ENCODE measurements at regions not wholly inside any gene's neighbourhood (a gene's known extent, or its start where the extent isn't known, plus 50 kb on each side); places are given as distances from the start of the nearest gene placed in this dataset.

DNA sequence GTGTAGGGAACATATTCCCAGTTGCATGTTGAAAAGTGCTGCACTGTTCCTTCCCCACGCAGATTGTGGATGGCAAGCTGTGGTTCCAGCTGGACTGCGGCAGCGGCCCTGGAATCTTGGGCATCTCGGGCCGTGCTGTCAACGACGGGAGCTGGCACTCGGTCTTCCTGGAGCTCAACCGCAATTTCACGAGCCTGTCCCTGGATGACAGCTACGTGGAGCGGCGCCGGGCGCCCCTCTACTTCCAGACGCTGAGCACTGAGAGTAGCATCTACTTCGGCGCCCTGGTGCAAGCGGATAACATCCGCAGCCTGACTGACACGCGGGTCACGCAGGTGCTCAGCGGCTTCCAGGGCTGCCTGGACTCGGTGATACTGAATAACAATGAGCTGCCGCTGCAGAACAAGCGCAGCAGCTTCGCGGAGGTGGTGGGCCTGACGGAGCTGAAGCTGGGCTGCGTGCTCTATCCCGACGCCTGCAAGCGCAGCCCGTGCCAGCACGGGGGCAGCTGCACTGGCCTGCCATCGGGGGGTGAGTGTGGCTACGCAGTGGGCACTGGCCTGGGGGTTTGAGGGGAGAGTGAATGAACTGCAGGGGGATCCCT lies 102.7 kb upstream of the MTNR1B start:
- no peak overlapping the region for H3K4me3 Mint-ChIP-seq (ENCODE audit: unreplicated experiment)
- no TSS peak for BruUV-seq (replicated peaks)
- no peak overlapping the region for H3K4me3 ChIP-seq (ENCODE audit: low read depth, low read length)
- H3K9me3 ChIP-seq, result no peaks in the 10 kb centered on the region
- peaks cover 6% of the 10 kb centered on the region for H3K27me3 Mint-ChIP-seq (ENCODE audit: insufficient read depth, unreplicated experiment)
- DNase-seq, result no peak
- H3K36me3 Mint-ChIP-seq (ENCODE audit: insufficient read depth, unreplicated experiment), result no peaks in the 10 kb centered on the region
- ChIA-PET CTCF (no interaction called here), POLR2A (interaction anchor here (0.6 kb wide), 1 partner anchor 665 kb away, joined by 4 read pairs; no protein-coding TSS in a partner anchor)
- H3K4me1 Mint-ChIP-seq (ENCODE audit: low read depth, unreplicated experiment), result no peaks in the 10 kb centered on the region
- TF ChIP-seq, protein P1, sequence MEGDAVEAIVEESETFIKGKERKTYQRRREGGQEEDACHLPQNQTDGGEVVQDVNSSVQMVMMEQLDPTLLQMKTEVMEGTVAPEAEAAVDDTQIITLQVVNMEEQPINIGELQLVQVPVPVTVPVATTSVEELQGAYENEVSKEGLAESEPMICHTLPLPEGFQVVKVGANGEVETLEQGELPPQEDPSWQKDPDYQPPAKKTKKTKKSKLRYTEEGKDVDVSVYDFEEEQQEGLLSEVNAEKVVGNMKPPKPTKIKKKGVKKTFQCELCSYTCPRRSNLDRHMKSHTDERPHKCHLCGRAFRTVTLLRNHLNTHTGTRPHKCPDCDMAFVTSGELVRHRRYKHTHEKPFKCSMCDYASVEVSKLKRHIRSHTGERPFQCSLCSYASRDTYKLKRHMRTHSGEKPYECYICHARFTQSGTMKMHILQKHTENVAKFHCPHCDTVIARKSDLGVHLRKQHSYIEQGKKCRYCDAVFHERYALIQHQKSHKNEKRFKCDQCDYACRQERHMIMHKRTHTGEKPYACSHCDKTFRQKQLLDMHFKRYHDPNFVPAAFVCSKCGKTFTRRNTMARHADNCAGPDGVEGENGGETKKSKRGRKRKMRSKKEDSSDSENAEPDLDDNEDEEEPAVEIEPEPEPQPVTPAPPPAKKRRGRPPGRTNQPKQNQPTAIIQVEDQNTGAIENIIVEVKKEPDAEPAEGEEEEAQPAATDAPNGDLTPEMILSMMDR (IDR thresholded peaks at IDR 0.05; ENCODE audit: insufficient read depth in 1 of 2, low read depth in 1 of 2, low read length in 1 of 2, severe bottlenecking in 1 of 2, unreplicated experiment in 1 of 2), result no peak
- H3K27me3 ChIP-seq (replicated peaks; ENCODE audit: control insufficient read depth, insufficient read depth, low read length), result no peaks in the 10 kb centered on the region
- no peak overlapping the region for H3K27ac Mint-ChIP-seq (ENCODE audit: unreplicated experiment)
- intact Hi-C loops (cut with micrococcal nuclease; ENCODE audit: unreplicated experiment), result no loop called here
- no peaks in the 10 kb centered on the region for H3K9me3 Mint-ChIP-seq (ENCODE audit: unreplicated experiment)
- H3K36me3 ChIP-seq (ENCODE audit: control insufficient read depth, insufficient read depth, low read length), result no peaks in the 10 kb centered on the region
- no peaks in the 10 kb centered on the region for H3K4me1 ChIP-seq

DNA sequence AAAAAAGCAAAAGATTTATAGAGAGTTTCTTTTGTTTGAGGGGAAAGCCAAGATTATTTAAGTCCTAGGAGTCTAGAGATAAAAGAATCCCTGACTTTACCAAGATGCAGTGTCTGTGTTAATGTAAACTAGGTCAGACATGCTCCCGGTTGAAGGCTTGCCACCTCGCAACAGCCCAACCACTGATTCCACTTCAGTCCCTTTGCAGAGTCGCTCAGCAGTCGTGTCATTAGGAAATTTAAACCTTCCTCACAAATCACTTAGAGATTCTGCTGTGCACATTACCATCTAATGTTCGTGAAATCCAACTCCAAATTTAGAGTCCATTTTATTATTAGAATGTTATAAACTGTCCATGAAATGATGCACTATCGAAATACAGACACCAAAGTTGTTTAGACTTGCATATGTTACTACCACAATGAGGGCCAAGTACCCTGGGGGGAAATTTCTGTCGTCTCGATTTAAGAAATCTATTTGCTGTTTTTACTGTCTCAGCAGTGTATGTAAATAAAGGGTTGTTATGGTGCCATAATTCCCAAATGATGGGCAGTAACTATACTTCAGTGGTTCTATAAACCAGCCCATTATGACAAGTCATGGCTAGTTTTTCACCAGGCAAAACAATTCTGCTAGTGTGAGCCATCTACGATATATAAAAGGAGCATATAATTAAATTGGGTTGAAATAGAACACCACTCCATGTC lies 101.4 kb upstream of the MTNR1B start:
- no peaks in the 10 kb centered on the region for H3K4me1 ChIP-seq
- H3K36me3 ChIP-seq (ENCODE audit: control insufficient read depth, insufficient read depth, low read length), result no peaks in the 10 kb centered on the region
- ChIA-PET CTCF (no interaction called here), POLR2A (no interaction called here)
- Mint-ChIP-seq H3K27me3 (ENCODE audit: insufficient read depth, unreplicated experiment) (peaks cover 6% of the 10 kb centered on the region), H3K4me1 (ENCODE audit: low read depth, unreplicated experiment) (no peaks in the 10 kb centered on the region), H3K36me3 (ENCODE audit: insufficient read depth, unreplicated experiment) (no peaks in the 10 kb centered on the region), H3K27ac (ENCODE audit: unreplicated experiment) (no peak overlapping the region), H3K9me3 (ENCODE audit: unreplicated experiment) (no peaks in the 10 kb centered on the region), H3K4me3 (ENCODE audit: unreplicated experiment) (no peak overlapping the region)
- intact Hi-C loops (cut with micrococcal nuclease; ENCODE audit: unreplicated experiment), result no loop called here
- no peaks in the 10 kb centered on the region for H3K27me3 ChIP-seq (replicated peaks; ENCODE audit: control insufficient read depth, insufficient read depth, low read length)
- no peaks in the 10 kb centered on the region for H3K9me3 ChIP-seq
- no peak overlapping the region for H3K4me3 ChIP-seq (ENCODE audit: low read depth, low read length)
- TF ChIP-seq, protein P1 (IDR thresholded peaks at IDR 0.05; ENCODE audit: insufficient read depth in 1 of 2, low read depth in 1 of 2, low read length in 1 of 2, severe bottlenecking in 1 of 2, unreplicated experiment in 1 of 2), result no peak
- no TSS peak for BruUV-seq (replicated peaks)
- DNase-seq, result no peak

DNA sequence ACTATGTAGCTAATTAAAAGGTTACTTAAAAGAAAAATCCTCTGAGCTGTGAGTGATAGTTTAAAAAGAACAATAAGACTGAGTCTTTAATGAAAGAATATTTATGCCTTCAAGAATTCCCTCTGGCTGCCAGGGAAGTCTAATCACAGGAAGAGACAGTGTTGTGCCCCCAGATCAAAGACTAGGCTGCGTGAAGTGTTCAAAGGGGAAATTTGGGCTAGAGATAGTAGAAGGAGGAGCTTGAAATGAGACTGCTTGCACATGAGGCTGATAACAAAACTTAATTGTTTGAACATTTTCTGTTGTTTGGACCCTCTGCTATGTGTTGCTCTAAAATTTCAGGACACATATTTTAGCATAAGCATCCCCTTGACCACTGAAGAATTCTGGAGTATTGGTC lies 99.7 kb upstream of the MTNR1B start:
- Mint-ChIP-seq H3K36me3 (ENCODE audit: insufficient read depth, unreplicated experiment) (no peaks in the 10 kb centered on the region), H3K27me3 (ENCODE audit: insufficient read depth, unreplicated experiment) (peaks cover 8% of the 10 kb centered on the region), H3K4me1 (ENCODE audit: low read depth, unreplicated experiment) (no peaks in the 10 kb centered on the region), H3K4me3 (ENCODE audit: unreplicated experiment) (no peak overlapping the region), H3K27ac (ENCODE audit: unreplicated experiment) (no peak overlapping the region), H3K9me3 (ENCODE audit: unreplicated experiment) (no peaks in the 10 kb centered on the region)
- no TSS peak for BruUV-seq (replicated peaks)
- no peaks in the 10 kb centered on the region for H3K27me3 ChIP-seq (replicated peaks; ENCODE audit: control insufficient read depth, insufficient read depth, low read length)
- TF ChIP-seq, protein P1 (IDR thresholded peaks at IDR 0.05; ENCODE audit: insufficient read depth in 1 of 2, low read depth in 1 of 2, low read length in 1 of 2, severe bottlenecking in 1 of 2, unreplicated experiment in 1 of 2), result no peak
- ChIA-PET CTCF (no interaction called here), POLR2A (no interaction called here)
- H3K36me3 ChIP-seq (ENCODE audit: control insufficient read depth, insufficient read depth, low read length), result no peaks in the 10 kb centered on the region
- DNase-seq, result no peak
- intact Hi-C loops (cut with micrococcal nuclease; ENCODE audit: unreplicated experiment), result no loop called here
- no peaks in the 10 kb centered on the region for H3K4me1 ChIP-seq
- no peaks in the 10 kb centered on the region for H3K9me3 ChIP-seq
- H3K4me3 ChIP-seq (ENCODE audit: low read depth, low read length), result no peak overlapping the region

Data from Caco-2 (cell line).